ENCODE measurements at regions not wholly inside any gene's neighbourhood (a gene's known extent, or its start where the extent isn't known, plus 50 kb on each side); places are given as distances from the start of the nearest gene placed in this dataset.

DNA sequence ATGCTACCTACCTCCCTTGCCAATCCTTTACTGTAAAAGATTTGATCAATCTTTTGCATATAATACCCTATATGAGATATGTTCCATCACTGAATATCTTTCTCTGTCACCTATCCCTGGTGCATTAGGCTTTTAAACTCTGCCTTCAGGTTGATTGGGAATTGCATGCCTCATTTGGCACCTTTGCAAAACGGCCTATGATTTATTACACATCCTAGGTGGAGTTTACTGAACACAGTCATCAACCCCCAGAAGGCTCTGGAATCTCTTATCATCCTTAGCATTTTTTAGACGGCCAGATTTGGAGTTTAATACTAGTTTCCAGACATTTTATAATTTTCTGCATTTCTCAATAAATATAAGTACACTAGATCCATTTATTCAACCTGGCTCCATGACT is 448.4 kb upstream of the SLC10A2 start:
- Histone ChIP-seq H3K79me2 (ENCODE audit: insufficient read depth, low read length) (no peaks in the 10 kb centered on the region), H3K4me1 (ENCODE audit: insufficient read depth, low read length, severe bottlenecking) (no peaks in the 10 kb centered on the region), H3K36me3 (ENCODE audit: insufficient read depth, low read length) (no peaks in the 10 kb centered on the region), H3K27me3 (ENCODE audit: insufficient read depth, low read length) (no peaks in the 10 kb centered on the region), H3K4me2 (ENCODE audit: low read length) (no peak overlapping the region), H4K20me1 (ENCODE audit: insufficient read depth, low read length) (no peaks in the 10 kb centered on the region), H2AFZ (ENCODE audit: low read length) (no peak overlapping the region), H3K9me3 (ENCODE audit: low read length) (no peaks in the 10 kb centered on the region), H3F3A (ENCODE audit: insufficient read depth, low read length) (no peaks in the 10 kb centered on the region), H3K9ac (ENCODE audit: low read length) (no peak overlapping the region), H3K9me2 (ENCODE audit: low read depth, low read length) (no peaks in the 10 kb centered on the region), H3K27ac (ENCODE audit: low read depth, low read length, poor library complexity, severe bottlenecking) (no peak overlapping the region), H3K4me3 (ENCODE audit: low read depth, low read length, poor library complexity, severe bottlenecking) (no peak overlapping the region)
- TF ChIP-seq EZH2 (IDR thresholded peaks at IDR 0.05; ENCODE audit: borderline replicate concordance, low read length) = no peak
- TF ChIP-seq, protein P1, sequence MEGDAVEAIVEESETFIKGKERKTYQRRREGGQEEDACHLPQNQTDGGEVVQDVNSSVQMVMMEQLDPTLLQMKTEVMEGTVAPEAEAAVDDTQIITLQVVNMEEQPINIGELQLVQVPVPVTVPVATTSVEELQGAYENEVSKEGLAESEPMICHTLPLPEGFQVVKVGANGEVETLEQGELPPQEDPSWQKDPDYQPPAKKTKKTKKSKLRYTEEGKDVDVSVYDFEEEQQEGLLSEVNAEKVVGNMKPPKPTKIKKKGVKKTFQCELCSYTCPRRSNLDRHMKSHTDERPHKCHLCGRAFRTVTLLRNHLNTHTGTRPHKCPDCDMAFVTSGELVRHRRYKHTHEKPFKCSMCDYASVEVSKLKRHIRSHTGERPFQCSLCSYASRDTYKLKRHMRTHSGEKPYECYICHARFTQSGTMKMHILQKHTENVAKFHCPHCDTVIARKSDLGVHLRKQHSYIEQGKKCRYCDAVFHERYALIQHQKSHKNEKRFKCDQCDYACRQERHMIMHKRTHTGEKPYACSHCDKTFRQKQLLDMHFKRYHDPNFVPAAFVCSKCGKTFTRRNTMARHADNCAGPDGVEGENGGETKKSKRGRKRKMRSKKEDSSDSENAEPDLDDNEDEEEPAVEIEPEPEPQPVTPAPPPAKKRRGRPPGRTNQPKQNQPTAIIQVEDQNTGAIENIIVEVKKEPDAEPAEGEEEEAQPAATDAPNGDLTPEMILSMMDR (IDR thresholded peaks at IDR 0.05; ENCODE audit: low read length) = no peak

GRCh38 chr13:103514188-103514587 is 448.0 kb upstream of the SLC10A2 start:
- H3K4me2 ChIP-seq (ENCODE audit: low read length) = no peak overlapping the region
- no peak overlapping the region for H3K4me3 ChIP-seq (ENCODE audit: low read depth, low read length, poor library complexity, severe bottlenecking)
- H3K9ac ChIP-seq (ENCODE audit: low read length) = no peak overlapping the region
- TF ChIP-seq, protein P1 (IDR thresholded peaks at IDR 0.05; ENCODE audit: low read length) = no peak
- no peak for TF ChIP-seq EZH2 (IDR thresholded peaks at IDR 0.05; ENCODE audit: borderline replicate concordance, low read length)
- no peak overlapping the region for H2AFZ ChIP-seq (ENCODE audit: low read length)
- no peaks in the 10 kb centered on the region for H3K36me3 ChIP-seq (ENCODE audit: insufficient read depth, low read length)
- no peaks in the 10 kb centered on the region for H4K20me1 ChIP-seq (ENCODE audit: insufficient read depth, low read length)
- H3F3A ChIP-seq (ENCODE audit: insufficient read depth, low read length) = no peaks in the 10 kb centered on the region
- H3K9me3 ChIP-seq (ENCODE audit: low read length) = no peaks in the 10 kb centered on the region
- H3K4me1 ChIP-seq (ENCODE audit: insufficient read depth, low read length, severe bottlenecking) = no peaks in the 10 kb centered on the region
- H3K79me2 ChIP-seq (ENCODE audit: insufficient read depth, low read length) = no peaks in the 10 kb centered on the region
- H3K9me2 ChIP-seq (ENCODE audit: low read depth, low read length) = no peaks in the 10 kb centered on the region
- H3K27me3 ChIP-seq (ENCODE audit: insufficient read depth, low read length) = no peaks in the 10 kb centered on the region
- H3K27ac ChIP-seq (ENCODE audit: low read depth, low read length, poor library complexity, severe bottlenecking) = no peak overlapping the region

GRCh38 chr13:103510007-103510535 is 443.9 kb upstream of the SLC10A2 start:
- H3K4me3 ChIP-seq (ENCODE audit: low read depth, low read length, poor library complexity, severe bottlenecking) = no peak overlapping the region
- no peaks in the 10 kb centered on the region for H3K27me3 ChIP-seq (ENCODE audit: insufficient read depth, low read length)
- no peaks in the 10 kb centered on the region for H3K79me2 ChIP-seq (ENCODE audit: insufficient read depth, low read length)
- no peaks in the 10 kb centered on the region for H4K20me1 ChIP-seq (ENCODE audit: insufficient read depth, low read length)
- TF ChIP-seq EZH2 (IDR thresholded peaks at IDR 0.05; ENCODE audit: borderline replicate concordance, low read length) = no peak
- TF ChIP-seq, protein P1 (IDR thresholded peaks at IDR 0.05; ENCODE audit: low read length) = peak; percentile 26; the same call in 1 of the 2 replicates
- H2AFZ ChIP-seq (ENCODE audit: low read length) = no peak overlapping the region
- H3K9ac ChIP-seq (ENCODE audit: low read length) = no peak overlapping the region
- H3K27ac ChIP-seq (ENCODE audit: low read depth, low read length, poor library complexity, severe bottlenecking) = no peak overlapping the region
- H3K9me3 ChIP-seq (ENCODE audit: low read length) = no peaks in the 10 kb centered on the region
- no peaks in the 10 kb centered on the region for H3K36me3 ChIP-seq (ENCODE audit: insufficient read depth, low read length)
- no peaks in the 10 kb centered on the region for H3K4me1 ChIP-seq (ENCODE audit: insufficient read depth, low read length, severe bottlenecking)
- no peak overlapping the region for H3K4me2 ChIP-seq (ENCODE audit: low read length)
- H3F3A ChIP-seq (ENCODE audit: insufficient read depth, low read length) = no peaks in the 10 kb centered on the region
- H3K9me2 ChIP-seq (ENCODE audit: low read depth, low read length) = no peaks in the 10 kb centered on the region
